ENCODE measurements at regions not wholly inside any gene's neighbourhood (a gene's known extent, or its start where the extent isn't known, plus 50 kb on each side); places are given as distances from the start of the nearest gene placed in this dataset.

- TF ChIP-seq TAF1 (IDR thresholded peaks at IDR 0.05; ENCODE audit: borderline replicate concordance, insufficient read depth, low read length): no peak
- TF ChIP-seq POLR2AphosphoS5 (IDR thresholded peaks at IDR 0.05; ENCODE audit: low read depth, low read length): no peak
- TF ChIP-seq FOXP2 (optimal IDR thresholded peaks at IDR 0.05; ENCODE audit: borderline replicate concordance, extremely low read depth, extremely low read length, insufficient read depth): no peak
- TF ChIP-seq REST (IDR thresholded peaks at IDR 0.05; ENCODE audit: insufficient read depth in 1 of 2, low read depth in 2 of 2, low read length in 2 of 2): no peak
- no peak for TF ChIP-seq SIN3A (IDR thresholded peaks at IDR 0.05; ENCODE audit: borderline replicate concordance, insufficient read depth, low read length)
Observed at GRCh38 chr1:30138891-30139290, 584.5 kb downstream of the MATN1 start.

- TF ChIP-seq FOXP2 (optimal IDR thresholded peaks at IDR 0.05; ENCODE audit: borderline replicate concordance, extremely low read depth, extremely low read length, insufficient read depth): no peak
Observed at GRCh38 chr1:30137001-30137400, 586.4 kb downstream of the MATN1 start.

- TF ChIP-seq REST (IDR thresholded peaks at IDR 0.05; ENCODE audit: insufficient read depth in 1 of 2, low read depth in 2 of 2, low read length in 2 of 2) (no peak), SIN3A (IDR thresholded peaks at IDR 0.05; ENCODE audit: borderline replicate concordance, insufficient read depth, low read length) (no peak), POLR2AphosphoS5 (IDR thresholded peaks at IDR 0.05; ENCODE audit: low read depth, low read length) (no peak), FOXP2 (optimal IDR thresholded peaks at IDR 0.05; ENCODE audit: borderline replicate concordance, extremely low read depth, extremely low read length, insufficient read depth) (no peak), TAF1 (IDR thresholded peaks at IDR 0.05; ENCODE audit: borderline replicate concordance, insufficient read depth, low read length) (no peak)
Observed at GRCh38 chr1:30135698-30136097, 587.7 kb downstream of the MATN1 start.

GRCh38 chr1:30134466-30135217, 588.7 kb downstream of the MATN1 start:
- no peak for TF ChIP-seq REST (IDR thresholded peaks at IDR 0.05; ENCODE audit: insufficient read depth in 1 of 2, low read depth in 2 of 2, low read length in 2 of 2)
- TF ChIP-seq TAF1 (IDR thresholded peaks at IDR 0.05; ENCODE audit: borderline replicate concordance, insufficient read depth, low read length): no peak
- no peak for TF ChIP-seq SIN3A (IDR thresholded peaks at IDR 0.05; ENCODE audit: borderline replicate concordance, insufficient read depth, low read length)
- no peak for TF ChIP-seq FOXP2 (optimal IDR thresholded peaks at IDR 0.05; ENCODE audit: borderline replicate concordance, extremely low read depth, extremely low read length, insufficient read depth)
- no peak for TF ChIP-seq POLR2AphosphoS5 (IDR thresholded peaks at IDR 0.05; ENCODE audit: low read depth, low read length)

GRCh38 chr1:30133414-30134055, 589.9 kb downstream of the MATN1 start:
- TF ChIP-seq REST (IDR thresholded peaks at IDR 0.05; ENCODE audit: insufficient read depth in 1 of 2, low read depth in 2 of 2, low read length in 2 of 2) (no peak), SIN3A (IDR thresholded peaks at IDR 0.05; ENCODE audit: borderline replicate concordance, insufficient read depth, low read length) (no peak), FOXP2 (optimal IDR thresholded peaks at IDR 0.05; ENCODE audit: borderline replicate concordance, extremely low read depth, extremely low read length, insufficient read depth) (no peak), TAF1 (IDR thresholded peaks at IDR 0.05; ENCODE audit: borderline replicate concordance, insufficient read depth, low read length) (no peak), POLR2AphosphoS5 (IDR thresholded peaks at IDR 0.05; ENCODE audit: low read depth, low read length) (no peak)

Data from PFSK-1 (cell line).